Nephron (organoid): ENCODE measurements at regions not wholly inside any gene's neighbourhood (a gene's known extent, or its start where the extent isn't known, plus 50 kb on each side); places are given as distances from the start of the nearest gene placed in this dataset.
A peak's percentile ranks its signal among the peaks of the same experiment; 100 is the strongest.
"Not testable (repeated sequence)": the region's sequence is repeated elsewhere in the genome, so short reads cannot be mapped to it uniquely, and the experiment has no call there.

Source experiments
- H3K27ac Mint-ChIP-seq, 3 experiments: 2 replicates each; pipeline ENCODE4 v1.8.0; 2020; ENCODE audit warnings: mixed read lengths in 3 of 3, mild to moderate bottlenecking in 2 of 3, moderate library complexity in 1 of 3
- H3K27me3 Mint-ChIP-seq: 2 replicates; pipeline ENCODE4 v1.8.0; 2021; ENCODE audit warnings: low read depth, mild to moderate bottlenecking, moderate library complexity, mixed read lengths
- H3K36me3 Mint-ChIP-seq: 2 replicates; pipeline ENCODE4 v1.8.0; 2020; ENCODE audit warnings: low read depth, mixed read lengths
- H3K4me1 Mint-ChIP-seq: 2 replicates; pipeline ENCODE4 v1.8.0; 2020; ENCODE audit warnings: mixed read lengths
- H3K4me3 Mint-ChIP-seq, 3 experiments: 2 replicates each; pipeline ENCODE4 v1.8.0; 2020; ENCODE audit warnings: mild to moderate bottlenecking in 3 of 3, mixed read lengths in 3 of 3, moderate library complexity in 2 of 3
- H3K9me3 Mint-ChIP-seq: 2 replicates; pipeline ENCODE4 v1.8.0; 2020; ENCODE audit warnings: mixed read lengths
- TF ChIP-seq, protein P1 (sequence below), 3 experiments: fragments of 200-600 bp; sonication (generic); IDR thresholded peaks; one replicate each; pipeline ENCODE4 v1.5.0; 2021; ENCODE audit warnings: antibody characterized with exemption in 3 of 3; ENCODE audit not compliant: unreplicated experiment in 3 of 3

DNA sequence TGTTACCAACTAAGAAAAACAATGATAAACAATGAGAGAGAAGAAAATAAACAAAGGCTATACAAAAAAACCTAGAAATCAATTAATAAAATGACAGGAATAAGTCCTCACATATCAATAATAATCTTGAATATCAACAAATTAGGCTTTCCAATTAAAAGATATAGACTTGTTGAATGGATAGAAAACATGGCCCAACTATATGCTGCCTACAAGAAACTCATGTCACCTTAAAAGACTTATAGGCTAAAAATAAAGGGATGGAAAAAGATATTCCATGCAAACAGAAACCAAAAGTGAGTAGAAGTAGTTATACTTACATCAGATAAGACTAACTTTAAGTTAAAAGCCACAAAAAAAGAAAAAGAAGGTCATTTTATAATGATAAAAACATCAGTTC lies 183.9 kb downstream of the MYRFL start:
- Mint-ChIP-seq H3K9me3 (peaks cover 27% of the 10 kb centered on the region), H3K27me3 (peaks cover 4% of the 10 kb centered on the region), H3K36me3 (peaks cover 8% of the 10 kb centered on the region), H3K27ac (no peak overlapping the region), H3K4me3 (no peak overlapping the region), H3K4me1 (no peaks in the 10 kb centered on the region)
- TF ChIP-seq, protein P1, sequence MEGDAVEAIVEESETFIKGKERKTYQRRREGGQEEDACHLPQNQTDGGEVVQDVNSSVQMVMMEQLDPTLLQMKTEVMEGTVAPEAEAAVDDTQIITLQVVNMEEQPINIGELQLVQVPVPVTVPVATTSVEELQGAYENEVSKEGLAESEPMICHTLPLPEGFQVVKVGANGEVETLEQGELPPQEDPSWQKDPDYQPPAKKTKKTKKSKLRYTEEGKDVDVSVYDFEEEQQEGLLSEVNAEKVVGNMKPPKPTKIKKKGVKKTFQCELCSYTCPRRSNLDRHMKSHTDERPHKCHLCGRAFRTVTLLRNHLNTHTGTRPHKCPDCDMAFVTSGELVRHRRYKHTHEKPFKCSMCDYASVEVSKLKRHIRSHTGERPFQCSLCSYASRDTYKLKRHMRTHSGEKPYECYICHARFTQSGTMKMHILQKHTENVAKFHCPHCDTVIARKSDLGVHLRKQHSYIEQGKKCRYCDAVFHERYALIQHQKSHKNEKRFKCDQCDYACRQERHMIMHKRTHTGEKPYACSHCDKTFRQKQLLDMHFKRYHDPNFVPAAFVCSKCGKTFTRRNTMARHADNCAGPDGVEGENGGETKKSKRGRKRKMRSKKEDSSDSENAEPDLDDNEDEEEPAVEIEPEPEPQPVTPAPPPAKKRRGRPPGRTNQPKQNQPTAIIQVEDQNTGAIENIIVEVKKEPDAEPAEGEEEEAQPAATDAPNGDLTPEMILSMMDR (IDR thresholded peaks at IDR 0.05; ENCODE audit: unreplicated experiment in 3 of 3), result no peak

DNA sequence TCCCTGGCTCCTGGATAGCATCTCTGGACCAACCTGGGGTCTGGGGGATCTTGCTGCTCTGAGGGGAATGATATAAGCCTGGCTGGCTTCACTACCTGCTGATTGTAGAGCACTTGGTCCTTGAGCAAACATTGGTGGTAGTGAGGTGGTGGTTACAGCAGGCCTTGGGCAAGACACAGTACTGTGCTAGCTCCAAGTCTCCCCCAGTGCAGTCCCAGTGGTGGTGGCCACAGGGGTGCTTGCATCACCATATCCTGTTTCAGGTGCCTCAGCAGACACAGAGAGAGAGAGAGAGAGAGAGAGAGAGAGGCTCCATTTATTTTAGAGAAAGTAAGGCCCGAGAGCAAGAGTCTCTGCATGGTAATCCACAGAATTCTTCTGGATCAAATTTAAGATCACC lies 186.3 kb downstream of the MYRFL start:
- peaks cover 27% of the 10 kb centered on the region for H3K9me3 Mint-ChIP-seq
- peaks cover 8% of the 10 kb centered on the region for H3K36me3 Mint-ChIP-seq
- peaks cover 4% of the 10 kb centered on the region for H3K27me3 Mint-ChIP-seq
- no peak overlapping the region for H3K4me3 Mint-ChIP-seq
- TF ChIP-seq, protein P1 (IDR thresholded peaks at IDR 0.05; ENCODE audit: unreplicated experiment in 3 of 3), result no peak
- no peaks in the 10 kb centered on the region for H3K4me1 Mint-ChIP-seq
- H3K27ac Mint-ChIP-seq, result no peak overlapping the region

DNA sequence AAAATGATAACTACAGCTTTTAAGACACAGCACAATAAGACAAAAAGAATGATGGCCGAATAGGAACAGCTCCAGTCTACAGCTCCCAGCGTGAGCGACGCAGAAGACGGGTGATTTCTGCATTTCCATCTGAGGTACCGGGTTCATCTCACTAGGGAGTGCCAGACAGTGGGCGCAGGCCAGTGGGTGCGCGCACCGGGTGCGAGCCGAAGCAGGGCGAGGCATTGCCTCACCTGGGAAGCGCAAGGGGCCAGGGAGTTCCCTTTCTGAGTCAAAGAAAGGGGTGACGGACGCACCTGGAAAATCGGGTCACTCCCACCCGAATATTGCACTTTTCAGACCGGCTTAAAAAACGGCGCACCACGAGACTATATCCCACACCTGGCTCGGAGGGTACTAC lies 188.0 kb downstream of the MYRFL start:
- H3K27me3 Mint-ChIP-seq, H3K36me3 Mint-ChIP-seq, H3K27ac Mint-ChIP-seq, H3K4me1 Mint-ChIP-seq: not testable (repeated sequence)
- Mint-ChIP-seq H3K9me3 (peaks cover 23% of the 10 kb centered on the region), H3K4me3 (peak overlapping the region; percentile 1 to 50 (median 10))

DNA sequence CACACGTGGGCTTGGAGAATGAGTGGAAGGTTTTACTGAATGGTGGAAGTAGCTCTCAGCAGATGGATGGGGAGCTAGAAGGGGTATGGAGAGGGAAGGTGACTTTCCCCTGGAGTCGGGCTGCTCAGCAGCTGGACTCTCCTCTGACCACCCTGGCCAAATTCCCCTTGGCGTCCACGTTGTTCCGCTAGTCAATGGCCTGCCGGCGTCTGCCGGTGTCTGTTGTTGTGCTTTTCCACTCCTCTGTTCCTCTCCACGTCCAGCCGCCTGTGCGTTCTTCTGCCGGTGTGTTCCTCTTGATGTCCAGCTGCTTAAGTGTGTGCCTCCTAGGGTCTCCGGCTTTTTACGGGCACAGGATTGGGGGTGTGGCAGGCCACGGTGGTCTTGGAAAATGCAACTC lies 203.5 kb downstream of the MYRFL start:
- TF ChIP-seq, protein P1 (IDR thresholded peaks at IDR 0.05; ENCODE audit: unreplicated experiment in 3 of 3), result no peak
- no peaks in the 10 kb centered on the region for H3K36me3 Mint-ChIP-seq
- no peak overlapping the region for H3K4me3 Mint-ChIP-seq

DNA sequence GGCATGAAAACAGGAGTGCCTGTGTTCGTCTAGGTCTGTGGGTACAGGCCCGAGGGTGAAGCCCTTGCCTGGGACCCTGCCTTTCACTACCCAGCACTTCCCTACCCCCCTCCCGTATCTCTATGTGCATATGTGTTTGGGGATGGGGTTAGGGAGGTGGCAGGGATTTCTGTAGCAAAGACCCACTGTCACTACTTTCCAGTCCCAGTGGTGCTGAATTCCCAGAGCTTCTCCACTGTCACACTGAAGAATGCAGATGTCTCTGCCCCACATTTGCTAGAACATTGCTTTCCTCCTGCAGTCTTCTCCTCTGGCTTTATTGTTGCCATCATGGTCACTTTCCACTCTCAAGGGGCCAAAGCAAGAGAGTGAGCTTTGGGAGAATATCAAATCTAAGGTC lies 203.9 kb downstream of the MYRFL start:
- H3K27me3 Mint-ChIP-seq, result no peaks in the 10 kb centered on the region
- H3K4me1 Mint-ChIP-seq, result peaks cover 7% of the 10 kb centered on the region
- peaks cover 7% of the 10 kb centered on the region for H3K9me3 Mint-ChIP-seq
- no peaks in the 10 kb centered on the region for H3K36me3 Mint-ChIP-seq
- H3K27ac Mint-ChIP-seq, result no peak overlapping the region
- no peak overlapping the region for H3K4me3 Mint-ChIP-seq
- TF ChIP-seq, protein P1 (IDR thresholded peaks at IDR 0.05; ENCODE audit: unreplicated experiment in 3 of 3), result no peak

More for the DNA sequence above, 203.5 kb downstream of the MYRFL start:
- H3K27ac Mint-ChIP-seq, result no peak overlapping the region
- peaks cover 9% of the 10 kb centered on the region for H3K9me3 Mint-ChIP-seq
- peaks cover 7% of the 10 kb centered on the region for H3K4me1 Mint-ChIP-seq
- no peaks in the 10 kb centered on the region for H3K27me3 Mint-ChIP-seq

DNA sequence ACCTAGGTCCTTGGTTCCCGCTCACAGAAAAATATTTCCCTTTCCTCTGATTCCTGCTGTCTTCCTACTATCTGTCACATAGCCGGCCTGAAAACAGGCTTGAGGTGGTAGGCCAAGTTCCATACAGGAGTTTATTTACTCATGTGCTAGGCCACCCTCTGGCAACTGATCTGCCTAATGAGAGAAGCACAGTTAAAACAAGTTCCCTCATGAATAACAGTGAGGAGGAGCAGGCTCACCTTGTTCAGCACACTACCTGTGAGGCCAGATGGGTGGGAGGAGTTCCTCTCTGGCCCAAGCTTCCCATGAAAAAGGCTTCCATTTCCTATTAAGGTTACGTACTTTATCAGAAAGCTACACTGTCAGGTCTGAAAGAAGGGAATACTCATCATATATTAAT lies 206.0 kb downstream of the MYRFL start:
- Mint-ChIP-seq H3K27ac (no peak overlapping the region), H3K36me3 (no peaks in the 10 kb centered on the region), H3K9me3 (peaks cover 4% of the 10 kb centered on the region), H3K4me1 (peaks cover 7% of the 10 kb centered on the region), H3K4me3 (no peak overlapping the region), H3K27me3 (no peaks in the 10 kb centered on the region)
- TF ChIP-seq, protein P1 (IDR thresholded peaks at IDR 0.05; ENCODE audit: unreplicated experiment in 3 of 3), result no peak
